ENCODE measurements at regions not wholly inside any gene's neighbourhood (a gene's known extent, or its start where the extent isn't known, plus 50 kb on each side); places are given as distances from the start of the nearest gene placed in this dataset.

- TF ChIP-seq GATA2 (IDR thresholded peaks at IDR 0.05; ENCODE audit: low read depth, low read length) (no peak), GATA3 (IDR thresholded peaks at IDR 0.05; ENCODE audit: low read depth, low read length) (no peak)
Observed at GRCh38 chr13:39910041-39910440, 254.6 kb downstream of the COG6 start.

Data from SH-SY5Y (cell line).